HG03060 (cell line): ENCODE measurements at regions not wholly inside any gene's neighbourhood (a gene's known extent, or its start where the extent isn't known, plus 50 kb on each side); places are given as distances from the start of the nearest gene placed in this dataset.
"Not testable (repeated sequence)": the region's sequence is repeated elsewhere in the genome, so short reads cannot be mapped to it uniquely, and the experiment has no call there.

Experiments
- ATAC-seq: cut with Tn5 transposase; IDR thresholded peaks from one replicate; pipeline ENCODE4 v1.9.1; 2021; ENCODE audit warnings: low read depth, moderate number of reproducible peaks; ENCODE audit not compliant: unreplicated experiment

DNA sequence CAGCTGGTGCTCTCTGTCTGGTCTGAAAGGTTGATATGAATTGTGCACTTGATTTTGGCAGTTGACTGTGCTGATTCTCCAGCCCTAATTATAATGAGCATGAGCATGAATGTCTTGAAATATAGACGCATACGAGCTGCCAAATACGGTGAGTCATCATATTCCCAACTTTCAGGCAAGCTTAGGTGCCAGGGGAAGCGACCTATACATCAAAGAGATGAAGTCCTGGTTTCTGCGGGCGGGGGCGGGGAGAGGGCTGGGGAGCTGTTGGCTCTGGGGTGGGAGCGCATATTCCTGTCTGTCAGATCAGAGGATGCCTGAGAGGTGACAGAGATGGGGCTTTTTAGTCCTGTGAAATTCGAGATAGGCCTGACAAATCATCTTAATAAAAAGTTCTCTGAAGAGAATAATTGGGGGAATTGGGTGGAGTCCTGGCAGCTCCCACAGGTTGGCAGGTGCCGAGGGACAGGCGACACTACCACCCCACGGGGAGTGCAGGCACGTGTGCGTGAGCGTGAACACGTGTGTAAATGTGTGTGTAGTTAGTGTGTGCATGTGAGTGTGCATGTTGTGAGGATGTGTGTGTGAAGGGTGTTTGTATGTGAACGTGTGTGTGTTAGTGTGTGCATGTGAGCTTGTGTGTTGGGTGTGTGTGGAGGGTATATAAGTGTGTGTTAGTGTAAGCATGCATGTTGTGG, 865.3 kb downstream of the TBC1D22A start:
- ATAC-seq, result no peak

DNA sequence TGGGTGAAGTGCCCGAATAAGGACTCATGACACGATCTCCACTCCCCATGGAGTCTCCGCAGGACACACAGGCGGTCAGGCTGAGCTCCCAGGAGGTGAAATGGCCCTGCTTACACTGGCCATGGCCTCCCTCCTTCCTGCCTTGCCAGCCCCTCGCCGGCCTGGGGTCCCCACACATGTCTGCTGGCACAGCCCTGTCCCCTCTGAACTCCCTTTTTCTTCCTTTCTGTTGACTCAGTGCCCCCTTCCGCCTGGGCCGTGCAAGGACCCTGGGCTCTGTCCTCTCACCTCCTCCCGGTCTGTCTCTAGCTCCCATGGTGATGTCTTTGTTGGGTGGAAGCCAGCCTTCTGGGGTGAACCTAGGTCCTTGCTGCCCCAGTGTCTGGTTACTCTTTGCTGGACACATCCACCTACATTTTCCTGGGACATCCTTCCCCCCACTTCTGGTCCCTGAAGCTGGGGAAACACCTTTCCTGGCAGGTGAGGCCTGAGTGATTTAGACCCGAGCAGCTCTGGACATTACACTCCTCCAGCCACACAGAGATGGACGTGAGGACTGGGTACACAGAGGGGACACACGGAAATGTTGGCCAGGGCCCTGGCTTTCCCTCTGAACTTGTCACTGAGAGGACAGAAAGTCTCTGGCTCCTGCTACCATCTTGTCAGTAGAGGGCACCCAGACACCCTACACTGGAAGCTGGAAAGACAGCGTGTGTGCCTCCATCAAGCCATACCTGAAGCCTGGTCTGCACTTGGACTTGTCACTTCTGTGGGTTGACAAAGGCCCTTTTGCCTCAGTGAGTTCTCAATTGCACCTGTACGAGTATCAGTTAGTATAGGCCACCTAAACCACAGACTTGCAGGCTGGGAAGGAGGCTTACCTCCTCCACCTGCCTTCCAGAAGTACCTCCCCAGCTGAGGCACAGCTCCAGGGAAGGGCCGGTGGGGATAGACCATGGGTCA, 864.3 kb downstream of the TBC1D22A start:
- no peak for ATAC-seq

DNA sequence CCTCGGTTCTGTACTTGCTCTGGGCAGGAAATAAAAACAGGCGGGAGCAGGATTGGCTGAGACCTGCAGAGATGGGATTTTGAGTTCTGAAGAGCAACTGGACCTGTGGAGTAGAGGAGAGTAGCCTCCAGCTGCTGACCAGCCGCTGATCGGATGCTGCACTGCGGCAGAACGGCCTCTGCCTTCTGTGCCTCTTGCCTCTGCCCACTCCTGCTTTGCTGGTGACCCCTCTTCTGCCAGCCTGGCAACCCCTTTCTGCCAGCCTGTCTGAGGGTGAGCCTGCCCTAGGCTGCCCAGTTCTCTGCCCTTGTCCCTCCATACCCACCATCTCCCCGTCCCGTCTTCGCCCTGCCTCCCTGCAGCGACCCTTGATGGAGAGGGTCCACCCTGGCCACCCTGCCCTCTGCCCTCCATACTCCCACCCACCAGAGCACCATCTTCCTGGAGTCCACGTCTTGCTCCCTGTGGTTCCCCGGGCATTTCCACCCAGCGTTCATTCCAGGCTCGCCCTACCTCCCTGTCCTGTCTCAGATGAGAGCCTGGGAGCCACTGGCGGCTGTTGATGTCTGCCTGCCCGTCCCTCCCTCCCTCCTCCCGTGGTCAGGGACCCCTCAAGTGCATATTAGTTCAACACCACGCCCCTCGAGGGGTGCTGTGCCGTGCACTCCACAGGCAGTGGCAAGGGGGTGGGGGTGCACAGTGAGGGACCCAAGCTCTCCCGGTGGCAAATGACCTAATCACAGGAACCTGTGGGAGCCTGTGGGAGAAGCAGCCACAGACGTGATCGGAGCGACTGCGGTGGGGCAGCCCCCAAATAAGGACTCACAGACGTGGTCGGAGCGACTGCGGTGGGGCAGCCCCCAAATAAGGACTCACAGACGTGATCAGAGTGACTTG, 863.3 kb downstream of the TBC1D22A start:
- ATAC-seq, result no peak

DNA sequence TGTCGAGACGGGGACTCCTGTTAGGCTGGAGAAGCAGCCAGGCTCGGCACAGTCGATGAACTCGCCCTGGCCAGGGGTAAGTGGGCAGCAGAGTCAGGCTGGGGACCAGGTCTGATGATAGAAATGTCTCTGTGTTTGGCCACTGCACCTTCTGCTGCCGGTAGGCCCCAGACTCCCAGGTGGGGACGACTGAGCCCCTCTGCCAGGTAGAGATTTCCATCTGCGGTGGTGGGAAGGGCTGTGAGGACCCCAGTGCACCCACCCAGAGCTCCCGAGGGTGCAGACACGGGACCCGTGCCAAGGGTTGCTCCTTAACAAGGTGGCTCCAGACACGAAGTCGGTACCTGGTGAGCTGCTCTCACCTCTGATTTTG, 862.5 kb downstream of the TBC1D22A start:
- no peak for ATAC-seq

DNA sequence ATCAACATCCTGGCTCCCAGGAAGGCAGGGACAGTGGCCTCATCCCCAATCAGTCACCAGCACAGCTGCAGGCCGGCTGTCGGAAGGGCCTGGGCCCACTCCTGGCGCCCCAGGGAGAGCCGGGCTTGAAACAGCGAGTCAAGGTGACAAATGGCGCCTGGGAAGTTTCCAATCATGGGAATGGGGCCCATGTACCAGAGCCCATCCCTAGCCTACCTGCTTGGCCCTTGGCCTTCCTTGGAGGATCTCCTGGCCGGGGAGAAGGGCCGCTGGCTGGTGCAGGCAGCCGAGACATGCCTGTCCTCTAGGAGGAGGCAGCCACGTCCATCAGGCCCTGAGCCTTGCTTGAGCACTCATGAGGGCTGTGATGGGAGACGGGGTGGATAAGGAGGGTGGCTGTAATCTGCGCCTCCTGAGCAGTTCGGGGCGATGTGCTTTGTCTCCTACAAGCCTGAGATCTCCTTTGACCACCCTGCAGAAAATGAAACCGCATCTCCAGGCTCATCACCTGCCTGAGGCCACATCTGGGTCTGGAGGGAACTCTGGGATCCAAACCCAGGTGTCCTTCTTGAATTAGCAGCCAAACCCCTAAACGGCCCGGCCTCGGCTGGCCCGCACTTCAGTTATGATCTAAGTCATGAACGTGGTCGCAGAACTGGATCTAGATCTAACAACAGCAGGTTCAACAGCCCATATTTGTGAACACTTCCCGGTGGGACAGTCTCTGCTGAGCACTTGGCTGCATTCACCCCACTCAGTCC, 862.0 kb downstream of the TBC1D22A start:
- no peak for ATAC-seq

DNA sequence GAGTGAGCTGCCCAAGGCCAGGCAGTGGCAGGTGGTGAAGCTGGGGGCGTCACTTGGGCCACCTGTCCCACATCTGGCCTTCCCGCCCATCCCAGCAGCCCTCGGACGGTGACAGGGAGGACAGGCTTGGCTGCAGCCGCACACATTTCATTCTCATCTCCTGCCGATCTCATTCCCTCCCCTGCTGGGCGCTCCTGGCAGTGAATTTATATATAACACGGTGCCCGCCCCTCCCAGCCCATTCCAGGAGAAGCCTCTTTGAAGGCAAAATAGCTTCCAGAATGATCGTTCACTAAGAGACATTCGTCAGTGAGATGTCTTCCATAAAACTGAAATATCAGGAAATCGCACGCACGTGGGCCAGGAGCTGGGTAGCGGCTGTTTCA, 861.3 kb downstream of the TBC1D22A start:
- ATAC-seq, result no peak

DNA sequence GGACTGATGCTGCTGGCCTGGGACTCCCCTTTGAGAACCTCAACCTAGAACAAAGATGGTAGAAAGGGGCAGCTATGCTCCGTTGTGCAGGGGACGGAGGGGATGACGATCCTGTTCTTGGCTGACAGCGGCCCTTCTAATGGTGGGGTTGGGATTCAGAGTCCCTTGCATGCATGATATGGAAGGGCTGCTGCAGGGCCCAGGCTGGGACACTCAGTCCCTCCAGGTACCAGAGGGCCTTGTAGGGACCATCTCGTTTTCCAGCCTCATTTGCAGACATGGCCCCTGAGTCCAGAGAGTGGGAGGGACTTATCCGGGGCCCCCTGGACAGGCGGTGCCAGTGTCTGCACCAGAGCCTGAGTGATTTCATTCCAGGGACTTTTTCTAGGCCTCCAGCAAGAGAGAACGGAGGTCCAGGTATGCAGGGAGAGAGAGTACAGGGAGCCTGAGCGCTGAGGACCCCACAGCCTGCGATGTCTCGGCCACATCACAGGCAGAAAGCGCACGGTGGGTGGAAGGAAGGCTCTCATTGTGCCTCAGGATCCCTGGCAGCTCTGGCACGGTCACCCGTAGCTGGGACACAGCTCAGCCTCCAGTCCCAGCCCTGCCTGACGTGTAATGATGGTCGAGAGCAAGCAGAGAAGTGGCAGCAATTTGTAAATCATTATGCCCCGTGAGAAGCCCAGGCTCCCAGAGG, 860.8 kb downstream of the TBC1D22A start:
- ATAC-seq, result no peak

DNA sequence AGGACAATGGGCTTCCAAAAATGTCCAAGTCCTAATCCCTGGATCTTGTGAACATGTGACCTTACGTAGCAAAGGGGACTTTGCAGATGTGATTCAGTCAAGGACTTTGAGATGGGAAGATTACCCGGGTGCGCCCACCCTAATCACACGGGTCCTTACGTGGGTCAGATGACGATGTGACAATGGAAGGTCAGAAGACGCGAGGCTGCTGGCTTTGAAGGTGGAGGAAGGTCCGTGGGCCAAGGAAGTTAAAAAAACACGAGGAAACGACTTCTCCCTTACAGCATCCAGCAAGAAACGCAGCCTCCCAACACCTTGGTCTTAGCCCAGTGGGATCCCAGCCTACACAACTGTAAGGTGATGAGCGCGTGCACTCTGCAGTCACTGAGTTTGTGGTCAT, 860.1 kb downstream of the TBC1D22A start:
- ATAC-seq, result no peak

DNA sequence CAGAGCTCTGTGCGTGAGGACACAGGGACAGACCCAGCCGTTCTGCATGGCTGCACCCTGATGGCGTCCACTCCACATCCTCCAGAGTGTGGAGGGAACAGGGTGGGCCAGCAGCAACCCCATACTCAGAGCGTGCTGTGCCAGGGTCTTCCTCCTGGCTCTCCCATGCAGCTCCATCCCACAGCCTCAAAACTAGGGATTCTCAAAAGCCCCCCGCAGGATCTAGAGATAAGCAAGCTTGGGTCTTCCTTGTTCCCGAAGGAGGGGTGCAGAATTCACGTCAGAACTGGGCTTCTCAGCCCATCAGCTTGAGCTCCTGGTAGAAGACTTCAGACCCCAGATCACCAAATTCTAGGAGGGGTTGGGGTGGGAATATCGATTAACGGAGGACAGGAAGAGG, 858.8 kb downstream of the TBC1D22A start:
- ATAC-seq, result no peak

DNA sequence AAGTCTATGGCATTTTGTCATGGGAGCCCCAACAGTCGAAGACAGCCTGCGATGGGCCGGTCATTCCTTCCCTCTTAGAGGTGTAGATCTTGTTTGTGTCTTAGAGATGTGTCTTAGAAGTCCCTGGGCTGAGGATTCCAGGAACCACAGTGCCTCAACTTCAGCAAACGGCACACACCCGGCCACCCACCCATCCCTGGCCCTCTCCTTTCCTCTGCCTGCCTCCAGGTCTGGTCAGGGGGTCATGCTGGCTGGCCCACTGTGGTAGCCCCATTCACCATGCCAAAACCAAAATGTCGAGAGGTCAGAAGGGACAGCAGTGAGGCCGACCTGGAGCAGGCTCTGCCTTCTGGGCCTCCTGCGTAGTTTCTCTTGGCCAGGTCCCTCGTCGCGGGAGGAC, 857.9 kb downstream of the TBC1D22A start:
- ATAC-seq, result no peak

DNA sequence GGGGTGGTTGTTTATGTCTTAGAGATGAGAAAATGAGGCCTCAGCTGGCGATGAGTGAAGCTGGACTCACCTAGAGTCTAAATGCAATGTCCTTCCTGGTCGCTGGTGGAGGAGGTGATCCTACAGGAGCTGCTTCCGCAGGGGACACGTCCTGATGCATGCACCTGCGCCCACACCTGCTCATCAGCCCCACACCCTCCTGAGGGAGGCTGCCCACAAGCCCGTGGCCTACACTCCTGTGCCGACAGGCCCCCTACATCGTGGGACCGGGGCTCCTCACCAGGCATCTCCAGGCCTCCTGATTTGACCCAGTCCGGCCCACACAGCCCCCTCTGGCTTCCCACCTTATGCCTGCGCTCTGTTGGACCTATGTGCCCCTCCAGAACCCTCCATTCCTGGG, 857.2 kb downstream of the TBC1D22A start:
- ATAC-seq, result no peak

DNA sequence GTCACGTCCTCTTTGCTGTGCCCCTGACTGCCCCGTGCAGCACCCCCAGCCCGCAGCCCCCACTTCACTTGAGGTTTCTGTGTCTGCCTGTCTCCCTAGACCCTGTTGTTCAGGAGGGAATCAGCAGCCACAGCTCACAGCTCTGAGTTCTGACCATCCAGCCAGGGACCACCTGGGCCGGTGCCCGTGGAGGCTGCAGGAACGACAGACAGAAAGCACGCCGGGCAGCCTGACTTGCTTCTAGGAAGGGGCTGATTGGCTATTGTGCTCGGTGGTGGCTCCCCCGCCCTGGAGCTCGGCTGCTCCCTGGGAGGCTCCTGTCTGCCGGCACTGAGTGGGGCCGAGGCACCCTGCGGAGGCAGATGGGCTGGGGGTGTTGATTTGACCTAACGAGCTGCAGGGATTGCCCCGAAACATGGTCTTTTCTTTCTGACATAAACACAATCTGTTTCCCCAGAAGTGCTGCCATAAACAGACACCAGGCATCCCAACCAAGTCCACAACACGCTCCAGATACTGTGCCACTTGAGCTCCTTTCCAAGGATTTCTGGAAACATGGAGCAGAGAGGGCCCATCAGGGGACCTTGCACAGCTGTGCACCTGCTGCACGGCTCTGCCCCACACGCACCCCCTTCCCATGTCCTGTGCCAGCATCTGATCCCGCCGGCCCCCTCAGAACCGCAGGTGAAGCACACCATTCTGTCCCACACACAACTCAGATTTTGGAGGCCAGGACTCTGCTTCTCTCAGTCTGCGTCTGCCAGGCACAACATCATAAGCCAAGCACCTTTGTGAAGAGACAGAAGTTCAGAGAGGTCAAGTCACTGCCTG, 855.9 kb downstream of the TBC1D22A start:
- ATAC-seq, result no peak

DNA sequence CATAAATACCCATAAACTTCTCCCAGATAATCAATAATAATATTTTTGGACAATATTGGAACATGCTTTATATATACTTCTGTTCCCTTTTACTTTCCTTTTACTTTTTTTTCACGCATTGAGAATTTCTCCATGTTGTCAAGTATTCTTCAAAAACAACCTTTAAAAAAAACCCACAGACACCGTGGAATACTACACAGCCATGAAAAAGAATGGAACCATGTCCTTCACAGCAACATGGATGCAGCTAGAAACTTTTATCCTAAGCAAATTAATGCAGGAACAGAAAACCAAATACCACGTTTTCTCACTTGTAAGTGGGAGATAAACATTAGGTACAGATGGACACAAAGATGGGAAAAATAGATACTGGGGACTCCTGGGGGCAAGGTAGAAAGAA, 854.7 kb downstream of the TBC1D22A start:
- ATAC-seq, result no peak

DNA sequence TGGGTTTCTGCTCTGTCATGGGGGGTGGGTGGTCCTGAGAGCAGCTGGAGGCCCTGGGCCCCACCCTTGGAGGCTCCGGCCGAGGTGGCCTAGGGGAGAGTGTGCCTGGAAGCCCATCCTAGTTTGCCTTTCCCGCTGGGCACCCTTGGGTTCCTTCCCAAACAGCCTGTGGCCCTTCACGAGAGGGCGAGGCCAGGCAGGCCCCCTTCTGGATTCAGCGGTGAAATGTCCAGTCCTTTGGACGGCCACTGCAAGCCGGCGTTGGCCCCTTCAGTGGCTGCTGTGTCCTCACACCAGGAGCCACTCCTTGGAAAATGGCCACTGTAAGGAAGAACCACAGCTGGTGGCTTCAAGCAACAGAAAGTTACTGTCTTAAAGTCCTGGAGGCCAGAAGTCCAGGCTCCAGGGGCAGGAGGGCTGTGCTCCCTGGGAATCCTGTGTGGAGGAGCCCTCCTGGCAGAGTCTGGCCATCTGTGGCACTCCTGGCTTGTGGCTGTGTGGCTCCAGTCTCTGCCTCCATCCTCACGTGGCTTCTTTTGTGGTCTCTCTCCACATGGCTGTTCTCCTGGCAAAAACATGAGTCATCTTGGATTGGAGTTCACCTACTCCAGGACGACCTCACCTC, 854.1 kb downstream of the TBC1D22A start:
- no peak for ATAC-seq

DNA sequence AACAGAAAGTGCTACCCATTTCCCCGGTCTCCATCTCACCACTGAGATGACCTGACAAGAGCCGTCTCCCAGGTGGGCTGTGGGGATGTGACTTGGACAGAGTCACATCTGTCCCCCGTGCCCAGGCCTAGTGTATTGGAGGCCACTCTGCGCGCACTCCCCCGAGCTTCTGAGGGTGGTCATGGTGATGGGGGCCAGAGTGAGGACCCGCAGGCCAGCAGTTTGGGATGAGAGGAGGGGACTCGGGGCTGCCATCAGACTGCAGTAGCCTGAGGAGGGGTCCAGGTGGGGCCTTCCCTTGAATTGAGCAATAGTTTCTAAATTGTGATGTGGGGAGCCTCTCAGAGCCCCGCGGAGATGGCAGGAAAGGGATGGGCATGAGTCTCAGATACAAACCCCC, 852.6 kb downstream of the TBC1D22A start:
- no peak for ATAC-seq

DNA sequence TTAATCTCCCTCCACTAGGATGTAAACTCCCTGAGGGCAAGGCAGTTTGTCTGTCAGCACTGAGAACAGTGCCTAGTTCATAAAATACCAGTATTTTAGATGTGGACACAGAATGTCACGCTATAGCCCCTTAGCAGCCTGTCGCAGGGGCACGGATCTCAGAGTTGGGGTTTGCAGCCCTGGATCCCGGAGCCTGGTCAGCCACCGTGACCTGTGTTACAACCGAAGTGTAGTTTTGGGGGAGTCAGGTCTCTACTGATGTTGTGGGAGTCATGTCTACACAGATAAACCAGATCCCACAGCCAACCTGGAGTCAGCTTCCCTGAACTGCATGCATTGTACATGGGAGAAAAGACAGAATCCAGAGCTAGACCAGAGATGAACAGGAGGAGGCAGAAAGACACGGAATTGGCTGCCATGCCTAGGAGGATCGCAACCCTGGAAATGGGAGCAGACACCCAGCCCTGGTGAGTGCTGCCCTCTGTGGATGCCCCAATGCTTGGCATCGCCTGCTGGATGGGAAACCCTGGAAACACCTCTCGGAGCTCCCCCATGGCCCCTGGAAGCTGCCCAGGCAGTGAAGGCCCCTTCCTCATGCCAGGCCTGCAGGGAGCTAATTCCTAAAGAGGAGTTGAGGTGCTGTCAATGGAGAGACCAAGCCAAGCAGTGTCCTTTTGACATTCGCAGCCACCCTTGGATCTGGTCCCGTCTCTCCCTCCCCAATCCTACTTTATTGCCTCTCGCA, 851.3 kb downstream of the TBC1D22A start:
- ATAC-seq, result no peak

DNA sequence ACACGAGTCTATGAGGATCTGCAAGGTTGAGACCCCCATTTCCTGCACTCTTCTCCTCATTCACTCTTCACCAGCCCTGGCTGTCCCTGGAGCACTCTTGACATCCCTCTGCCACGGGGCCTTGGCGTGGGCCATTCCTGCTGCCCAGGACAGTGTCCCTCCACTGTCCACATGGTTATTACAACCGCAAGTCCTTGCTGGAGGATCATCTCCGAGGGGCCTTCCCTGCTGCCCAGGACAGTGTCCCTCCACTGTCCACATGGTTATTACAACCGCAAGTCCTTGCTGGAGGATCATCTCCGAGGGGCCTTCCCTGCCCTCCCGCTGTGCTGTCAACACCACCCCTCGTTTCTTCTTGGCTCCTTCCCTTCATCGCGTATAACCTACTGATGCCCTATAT, 850.7 kb downstream of the TBC1D22A start:
- not testable (repeated sequence) for ATAC-seq
